GM21367 (cell line): ENCODE measurements at regions not wholly inside any gene's neighbourhood (a gene's known extent, or its start where the extent isn't known, plus 50 kb on each side); places are given as distances from the start of the nearest gene placed in this dataset.

Experiments used
- ATAC-seq: cut with Tn5 transposase; IDR thresholded peaks from one replicate; pipeline ENCODE4 v1.9.1; 2021; ENCODE audit not compliant: unreplicated experiment

GRCh38 chr1:239221656-239222055, 164.7 kb upstream of the CHRM3 start:
- ATAC-seq: no peak

- no peak for ATAC-seq
Observed at GRCh38 chr1:239219679-239220078, 166.7 kb upstream of the CHRM3 start.

GRCh38 chr1:239218301-239218700, 168.1 kb upstream of the CHRM3 start:
- no peak for ATAC-seq

- ATAC-seq: no peak
Observed at GRCh38 chr1:239212811-239213220, 173.6 kb upstream of the CHRM3 start.

- no peak for ATAC-seq
Observed at GRCh38 chr1:239209591-239209990, 176.8 kb upstream of the CHRM3 start.

GRCh38 chr1:239204401-239204800, 182.0 kb upstream of the CHRM3 start:
- ATAC-seq: no peak

GRCh38 chr1:239197871-239198270, 188.5 kb upstream of the CHRM3 start:
- no peak for ATAC-seq

GRCh38 chr1:239189998-239190512, 196.3 kb upstream of the CHRM3 start:
- no peak for ATAC-seq

GRCh38 chr1:239186487-239186886, 199.9 kb upstream of the CHRM3 start:
- no peak for ATAC-seq

GRCh38 chr1:239185245-239185619, 201.1 kb upstream of the CHRM3 start:
- ATAC-seq: no peak

GRCh38 chr1:239184561-239185244, 201.7 kb upstream of the CHRM3 start:
- no peak for ATAC-seq

GRCh38 chr1:239178961-239179360, 207.4 kb upstream of the CHRM3 start:
- ATAC-seq: no peak

- ATAC-seq: no peak
Observed at GRCh38 chr1:239174880-239175279, 211.5 kb upstream of the CHRM3 start.

GRCh38 chr1:239170828-239171227, 215.5 kb upstream of the CHRM3 start:
- ATAC-seq: no peak

- no peak for ATAC-seq
Observed at GRCh38 chr1:239169276-239169675, 217.1 kb upstream of the CHRM3 start.

- ATAC-seq: no peak
Observed at GRCh38 chr1:239164451-239165180, 221.8 kb upstream of the CHRM3 start.

GRCh38 chr1:239155466-239156091, 230.8 kb upstream of the CHRM3 start:
- no peak for ATAC-seq

GRCh38 chr1:239151937-239152336, 234.4 kb upstream of the CHRM3 start:
- no peak for ATAC-seq

GRCh38 chr1:239140968-239141367, 245.4 kb upstream of the CHRM3 start:
- no peak for ATAC-seq

- no peak for ATAC-seq
Observed at GRCh38 chr1:239139801-239140200, 246.6 kb upstream of the CHRM3 start.

- ATAC-seq: no peak
Observed at GRCh38 chr1:239128541-239128940, 257.8 kb upstream of the CHRM3 start.

GRCh38 chr1:239126884-239127283, 259.5 kb upstream of the CHRM3 start:
- ATAC-seq: no peak
